A172 (cell line): ENCODE measurements at regions not wholly inside any gene's neighbourhood (a gene's known extent, or its start where the extent isn't known, plus 50 kb on each side); places are given as distances from the start of the nearest gene placed in this dataset.

Experiments used
- DNase-seq: peaks from one replicate; pipeline ENCODE4 v3.0.0-alpha.2; 2015; ENCODE audit warnings: low spot score

GRCh38 chr1:30036666-30037065 is 686.7 kb downstream of the MATN1 start:
- no peak for DNase-seq

- no peak for DNase-seq
Observed at GRCh38 chr1:30036229-30036547, 687.2 kb downstream of the MATN1 start.

- DNase-seq: no peak
Observed at GRCh38 chr1:30035522-30036228, 687.7 kb downstream of the MATN1 start.

GRCh38 chr1:30034627-30035521 is 688.5 kb downstream of the MATN1 start:
- peak; percentile 5 for DNase-seq

GRCh38 chr1:30034105-30034626 is 689.2 kb downstream of the MATN1 start:
- no peak for DNase-seq

- no peak for DNase-seq
Observed at GRCh38 chr1:30033256-30034104, 689.9 kb downstream of the MATN1 start.

- DNase-seq: no peak
Observed at GRCh38 chr1:30032302-30032701, 691.1 kb downstream of the MATN1 start.

GRCh38 chr1:30029677-30030076 is 693.7 kb downstream of the MATN1 start:
- no peak for DNase-seq

- no peak for DNase-seq
Observed at GRCh38 chr1:30028939-30029338, 694.4 kb downstream of the MATN1 start.

GRCh38 chr1:30028283-30028682 is 695.1 kb downstream of the MATN1 start:
- no peak for DNase-seq

- no peak for DNase-seq
Observed at GRCh38 chr1:30027247-30027646, 696.1 kb downstream of the MATN1 start.

- DNase-seq: no peak
Observed at GRCh38 chr1:30024411-30025195, 698.8 kb downstream of the MATN1 start.

GRCh38 chr1:30023339-30024022 is 699.9 kb downstream of the MATN1 start:
- DNase-seq: no peak

- no peak for DNase-seq
Observed at GRCh38 chr1:30014031-30014430, 709.4 kb downstream of the MATN1 start.

GRCh38 chr1:30012455-30013440 is 710.6 kb downstream of the MATN1 start:
- DNase-seq: no peak

- no peak for DNase-seq
Observed at GRCh38 chr1:30011970-30012369, 711.4 kb downstream of the MATN1 start.

GRCh38 chr1:30010506-30011106 is 712.8 kb downstream of the MATN1 start:
- DNase-seq: no peak

GRCh38 chr1:30009720-30010119 is 713.7 kb downstream of the MATN1 start:
- no peak for DNase-seq
